Naive thymus-derived CD4-positive, alpha-beta T cell (primary cell): ENCODE measurements at regions not wholly inside any gene's neighbourhood (a gene's known extent, or its start where the extent isn't known, plus 50 kb on each side); places are given as distances from the start of the nearest gene placed in this dataset.
"Not testable (repeated sequence)": the region's sequence is repeated elsewhere in the genome, so short reads cannot be mapped to it uniquely, and the experiment has no call there.

ENCODE experiments used
- ATAC-seq: fragments of 150-1000 bp; cut with Tn5 transposase; 2 replicates; pipeline ENCODE4 v1.10.0; 2021; ENCODE audit warnings: mild to moderate bottlenecking, moderate library complexity
- CTCF ChIA-PET: fragments of 350-600 bp; sonication (Branson Sonifier 250); formaldehyde crosslinking; loops from one replicate; lab custom pipeline; 2021; ENCODE audit warnings: antibody characterized with exemption; lab: Charles Lee
- POLR2A ChIA-PET: fragments of 350-600 bp; sonication (Branson Sonifier 250); formaldehyde crosslinking; loops from one replicate; lab custom pipeline; 2021; ENCODE audit warnings: antibody characterized with exemption, inconsistent platforms; lab: Charles Lee
- DNase-seq, 9 donors: peaks; one replicate each; pipeline versions ENCODE4 v3.0.0 to v3.0.0-alpha.2; 2020 to 2022; ENCODE audit warnings: mixed read lengths in 1 of 9
- H3K27ac ChIP-seq: one replicate; pipeline ENCODE4 v1.7.0; 2013; ENCODE audit warnings: mild to moderate bottlenecking, low read depth, low read length, moderate library complexity
- H3K27me3 ChIP-seq, 2 donors: one replicate each; pipeline ENCODE4 v1.7.0; 2013; ENCODE audit warnings: low read length in 2 of 2, mild to moderate bottlenecking in 2 of 2, moderate library complexity in 2 of 2; ENCODE audit not compliant: control insufficient read depth in 2 of 2, insufficient read depth in 2 of 2
- H3K36me3 ChIP-seq, 3 experiments: 1 replicate in 2 of 3; 2 replicates in 1 of 3; pipeline ENCODE4 v1.7.0; 2013; ENCODE audit warnings: low read length in 3 of 3, mild to moderate bottlenecking in 3 of 3, moderate library complexity in 1 of 3; ENCODE audit not compliant: insufficient read depth in 3 of 3, control insufficient read depth in 2 of 3
- H3K4me1 ChIP-seq, 2 donors: one replicate each; pipeline ENCODE4 v1.7.0; 2013; ENCODE audit warnings: low read length in 2 of 2, mild to moderate bottlenecking in 2 of 2, moderate library complexity in 1 of 2; ENCODE audit not compliant: control insufficient read depth in 2 of 2, insufficient read depth in 2 of 2
- H3K4me3 ChIP-seq: 2 replicates; pipeline ENCODE4 v1.7.0; 2013; ENCODE audit warnings: mild to moderate bottlenecking, low read length
- H3K9me3 ChIP-seq, 3 experiments: 1 replicate in 2 of 3; 2 replicates in 1 of 3; pipeline ENCODE4 v1.7.0; 2013; ENCODE audit warnings: low read length in 3 of 3; ENCODE audit not compliant: control insufficient read depth in 2 of 3
- H3K27ac Mint-ChIP-seq, 9 donors: one replicate each; pipeline ENCODE4 v1.8.0; 2020 to 2022; ENCODE audit warnings: mixed read lengths in 9 of 9, mild to moderate bottlenecking in 8 of 9, moderate library complexity in 5 of 9, inconsistent platforms in 2 of 9
- H3K27me3 Mint-ChIP-seq, 5 donors: one replicate each; pipeline ENCODE4 v1.8.0; 2021 to 2022; ENCODE audit warnings: mixed read lengths in 5 of 5, mild to moderate bottlenecking in 1 of 5
- H3K36me3 Mint-ChIP-seq, 5 donors: one replicate each; pipeline ENCODE4 v1.8.0; 2020 to 2022; ENCODE audit warnings: mixed read lengths in 5 of 5, mild to moderate bottlenecking in 3 of 5, inconsistent platforms in 1 of 5
- H3K4me1 Mint-ChIP-seq, 7 donors: one replicate each; pipeline ENCODE4 v1.8.0; 2020 to 2022; ENCODE audit warnings: mixed read lengths in 7 of 7, mild to moderate bottlenecking in 3 of 7, inconsistent platforms in 1 of 7
- H3K4me3 Mint-ChIP-seq, 10 donors: one replicate each; pipeline ENCODE4 v1.8.0; 2020 to 2022; ENCODE audit warnings: mild to moderate bottlenecking in 10 of 10, mixed read lengths in 10 of 10, moderate library complexity in 6 of 10, inconsistent platforms in 2 of 10
- H3K9me3 Mint-ChIP-seq, 11 donors: one replicate each; pipeline ENCODE4 v1.8.0; 2020 to 2022; ENCODE audit warnings: mixed read lengths in 11 of 11, mild to moderate bottlenecking in 4 of 11, inconsistent platforms in 1 of 11, moderate library complexity in 1 of 11
- intact Hi-C, 2 donors: fragments of 100-400 bp; cut with micrococcal nuclease; formaldehyde crosslinking; loops; one replicate each; pipeline ENCODE4 v1.15.1; 2023

GRCh38 chr6:100084316-100084990, 90.4 kb upstream of the MCHR2 start:
- ChIA-PET POLR2A (no interaction called here), CTCF (no interaction called here)
- H3K9me3 Mint-ChIP-seq, result peaks cover 0 to 2% (median 0%) of the 10 kb centered on the region in 11 donors
- H3K4me1 ChIP-seq, result no peaks in the 10 kb centered on the region
- no peaks in the 10 kb centered on the region for H3K9me3 ChIP-seq
- intact Hi-C loops, result no loop called here
- no peaks in the 10 kb centered on the region for H3K36me3 ChIP-seq
- H3K27me3 Mint-ChIP-seq, result peaks cover 0 to 6% (median 3%) of the 10 kb centered on the region in 5 donors
- no peak overlapping the region for H3K27ac Mint-ChIP-seq
- no peaks in the 10 kb centered on the region for H3K4me1 Mint-ChIP-seq
- no peak for DNase-seq
- H3K27ac ChIP-seq, result no peak overlapping the region
- H3K36me3 Mint-ChIP-seq, result no peaks in the 10 kb centered on the region
- no peak overlapping the region for H3K4me3 Mint-ChIP-seq
- H3K4me3 ChIP-seq, result no peak overlapping the region
- no peak for ATAC-seq
- no peaks in the 10 kb centered on the region for H3K27me3 ChIP-seq

GRCh38 chr6:100078509-100078908, 84.5 kb upstream of the MCHR2 start:
- H3K36me3 Mint-ChIP-seq, result no peaks in the 10 kb centered on the region
- H3K4me3 Mint-ChIP-seq, result no peak overlapping the region
- no peak overlapping the region for H3K27ac ChIP-seq

GRCh38 chr6:100065348-100065747, 71.3 kb upstream of the MCHR2 start:
- no peaks in the 10 kb centered on the region for H3K36me3 ChIP-seq
- peaks cover 0 to 5% (median 0%) of the 10 kb centered on the region in 3 experiments for H3K9me3 ChIP-seq
- ATAC-seq (no peak), DNase-seq (no peak)
- no peak overlapping the region for H3K27ac Mint-ChIP-seq
- peaks cover 0 to 1% (median 0%) of the 10 kb centered on the region in 5 donors for H3K36me3 Mint-ChIP-seq
- peaks cover 0 to 4% (median 3%) of the 10 kb centered on the region in 5 donors for H3K27me3 Mint-ChIP-seq
- H3K4me3 ChIP-seq, result no peak overlapping the region
- POLR2A ChIA-PET, result no interaction called here
- CTCF ChIA-PET, result no interaction called here
- no peaks in the 10 kb centered on the region for H3K4me1 Mint-ChIP-seq
- no peaks in the 10 kb centered on the region for H3K4me1 ChIP-seq
- H3K9me3 Mint-ChIP-seq, result peaks cover 0 to 25% (median 10%) of the 10 kb centered on the region in 11 donors
- no peak overlapping the region for H3K4me3 Mint-ChIP-seq
- H3K27ac ChIP-seq, result no peak overlapping the region
- intact Hi-C loops, result no loop called here
- no peaks in the 10 kb centered on the region for H3K27me3 ChIP-seq

More at GRCh38 chr6:100078509-100078908, 84.5 kb upstream of the MCHR2 start:
- no peaks in the 10 kb centered on the region for H3K4me1 Mint-ChIP-seq
- no peaks in the 10 kb centered on the region for H3K36me3 ChIP-seq
- intact Hi-C loops, result no loop called here
- CTCF ChIA-PET, result interaction anchor here (0.6 kb wide), 1 partner anchor 22 kb away, joined by 3 read pairs; no protein-coding TSS in a partner anchor
- POLR2A ChIA-PET, result no interaction called here
- no peak overlapping the region for H3K4me3 ChIP-seq
- H3K9me3 ChIP-seq, result no peaks in the 10 kb centered on the region
- DNase-seq (no peak), ATAC-seq (no peak)
- no peaks in the 10 kb centered on the region for H3K4me1 ChIP-seq
- peaks cover 0 to 2% (median 0%) of the 10 kb centered on the region in 11 donors for H3K9me3 Mint-ChIP-seq
- no peak overlapping the region for H3K27ac Mint-ChIP-seq
- peaks cover 0 to 17% (median 11%) of the 10 kb centered on the region in 5 donors for H3K27me3 Mint-ChIP-seq
- H3K27me3 ChIP-seq, result no peaks in the 10 kb centered on the region

- peaks cover 0 to 9% (median 3%) of the 10 kb centered on the region in 11 donors for H3K9me3 Mint-ChIP-seq
Observed at GRCh38 chr6:100062621-100063020, 68.6 kb upstream of the MCHR2 start.

GRCh38 chr6:100057941-100058340, 63.9 kb upstream of the MCHR2 start:
- H3K4me1 ChIP-seq, result no peaks in the 10 kb centered on the region
- H3K27ac ChIP-seq, result no peak overlapping the region
- H3K27me3 Mint-ChIP-seq, result peaks cover 0 to 15% (median 4%) of the 10 kb centered on the region in 5 donors
- H3K9me3 Mint-ChIP-seq, result peaks cover 0 to 8% (median 1%) of the 10 kb centered on the region in 11 donors
- no peak overlapping the region for H3K4me3 ChIP-seq
- no peaks in the 10 kb centered on the region for H3K36me3 Mint-ChIP-seq
- H3K27me3 ChIP-seq, result no peaks in the 10 kb centered on the region
- ChIA-PET CTCF (no interaction called here), POLR2A (no interaction called here)
- intact Hi-C loops, result no loop called here
- H3K27ac Mint-ChIP-seq, result no peak overlapping the region
- H3K4me1 Mint-ChIP-seq, result no peaks in the 10 kb centered on the region
- H3K9me3 ChIP-seq, result no peaks in the 10 kb centered on the region
- no peaks in the 10 kb centered on the region for H3K36me3 ChIP-seq
- ATAC-seq (no peak), DNase-seq (no peak)
- no peak overlapping the region for H3K4me3 Mint-ChIP-seq

More at GRCh38 chr6:100062621-100063020, 68.6 kb upstream of the MCHR2 start:
- intact Hi-C loops, result no loop called here
- ATAC-seq (no peak), DNase-seq (no peak)
- Mint-ChIP-seq H3K4me3 (no peak overlapping the region), H3K27ac (no peak overlapping the region), H3K4me1 (no peaks in the 10 kb centered on the region), H3K36me3 (no peaks in the 10 kb centered on the region), H3K27me3 (peaks cover 0 to 15% (median 4%) of the 10 kb centered on the region in 5 donors)
- ChIA-PET POLR2A (no interaction called here), CTCF (no interaction called here)
- H3K36me3 ChIP-seq, result no peaks in the 10 kb centered on the region
- no peak overlapping the region for H3K4me3 ChIP-seq
- no peaks in the 10 kb centered on the region for H3K4me1 ChIP-seq
- no peaks in the 10 kb centered on the region for H3K9me3 ChIP-seq
- H3K27ac ChIP-seq, result no peak overlapping the region
- H3K27me3 ChIP-seq, result no peaks in the 10 kb centered on the region

GRCh38 chr6:100050550-100050949, 56.5 kb upstream of the MCHR2 start:
- CTCF ChIA-PET, result no interaction called here
- no peaks in the 10 kb centered on the region for H3K36me3 Mint-ChIP-seq
- no peak for ATAC-seq

GRCh38 chr6:100043961-100044360, 49.9 kb upstream of the MCHR2 start:
- H3K27ac Mint-ChIP-seq, H3K27me3 ChIP-seq, POLR2A ChIA-PET, H3K4me1 ChIP-seq, ATAC-seq, H3K27me3 Mint-ChIP-seq, H3K9me3 ChIP-seq, H3K36me3 Mint-ChIP-seq, CTCF ChIA-PET, DNase-seq, H3K27ac ChIP-seq, intact Hi-C loops, H3K36me3 ChIP-seq, H3K4me3 Mint-ChIP-seq, H3K4me1 Mint-ChIP-seq, H3K4me3 ChIP-seq: not testable (repeated sequence)
- H3K9me3 Mint-ChIP-seq, result peaks cover 0 to 20% (median 7%) of the 10 kb centered on the region in 11 donors

More at GRCh38 chr6:100050550-100050949, 56.5 kb upstream of the MCHR2 start:
- H3K27ac Mint-ChIP-seq, result no peak overlapping the region
- no peaks in the 10 kb centered on the region for H3K36me3 ChIP-seq
- no peaks in the 10 kb centered on the region for H3K9me3 ChIP-seq
- H3K4me3 Mint-ChIP-seq, result no peak overlapping the region
- no peaks in the 10 kb centered on the region for H3K4me1 ChIP-seq
- no peak overlapping the region for H3K27ac ChIP-seq
- DNase-seq, result no peak
- no peaks in the 10 kb centered on the region for H3K27me3 ChIP-seq
- no peak overlapping the region for H3K4me3 ChIP-seq
- no peaks in the 10 kb centered on the region for H3K4me1 Mint-ChIP-seq
- POLR2A ChIA-PET, result no interaction called here
- peaks cover 0 to 9% (median 2%) of the 10 kb centered on the region in 11 donors for H3K9me3 Mint-ChIP-seq
- H3K27me3 Mint-ChIP-seq, result no peaks in the 10 kb centered on the region
- intact Hi-C loops, result no loop called here
